Kidney (tissue), 13 donors: ENCODE measurements at regions not wholly inside any gene's neighbourhood (a gene's known extent, or its start where the extent isn't known, plus 50 kb on each side); places are given as distances from the start of the nearest gene placed in this dataset.

Source experiments
- DNase-seq, 5 donors: peaks; one replicate each; pipeline ENCODE4 v3.0.0-alpha.2; 2013 to 2020
- FAIRE-seq: peaks from 2 replicates; lab custom pipeline; 2012; peaks lifted over from hg19 to GRCh38; lab: Jason Lieb, UNC
- H3K27ac ChIP-seq, 2 donors: one replicate each; pipeline ENCODE4 v1.7.0; 2013; ENCODE audit warnings: low read depth in 2 of 2, low read length in 2 of 2, inconsistent platforms in 1 of 2
- H3K27me3 ChIP-seq: one replicate; pipeline ENCODE4 v1.7.1; 2013; ENCODE audit warnings: low read length, inconsistent platforms; ENCODE audit not compliant: control insufficient read depth, insufficient read depth
- H3K36me3 ChIP-seq, 3 donors: one replicate each; pipeline versions ENCODE4 v1.7.0 to v1.7.1; 2013; ENCODE audit warnings: low read length in 3 of 3, control low read depth in 1 of 3, inconsistent platforms in 1 of 3; ENCODE audit not compliant: insufficient read depth in 3 of 3, control insufficient read depth in 2 of 3
- H3K4me1 ChIP-seq, 3 donors: one replicate each; pipeline versions ENCODE4 v1.7.0 to v1.7.1; 2013; ENCODE audit warnings: low read length in 3 of 3, inconsistent platforms in 1 of 3, low read depth in 1 of 3; ENCODE audit not compliant: control insufficient read depth in 2 of 3, insufficient read depth in 2 of 3
- H3K4me3 ChIP-seq, 3 donors: one replicate each; pipeline versions ENCODE4 v1.7.0 to v1.8.1; 2013; ENCODE audit warnings: low read length in 3 of 3, control low read depth in 1 of 3, inconsistent platforms in 1 of 3
- H3K9ac ChIP-seq, 3 donors: one replicate each; pipeline versions ENCODE4 v1.7.0 to v1.7.1; 2013; ENCODE audit warnings: low read length in 3 of 3, control low read depth in 1 of 3, inconsistent platforms in 1 of 3
- H3K9me3 ChIP-seq, 3 donors: one replicate each; pipeline versions ENCODE4 v1.7.0 to v1.7.1; 2013; ENCODE audit warnings: low read length in 3 of 3, control low read depth in 1 of 3, inconsistent platforms in 1 of 3; ENCODE audit not compliant: control insufficient read depth in 2 of 3, insufficient read depth in 1 of 3
- CTCF ChIP-seq: IDR thresholded peaks from 3 replicates; pipeline ENCODE4 v1.5.1; 2012; ENCODE audit warnings: mild to moderate bottlenecking, moderate library complexity, borderline replicate concordance; ENCODE audit not compliant: insufficient read depth; ENCODE audit errors: extremely low read depth
- intact Hi-C: fragments of 100-400 bp; cut with DNase I; formaldehyde crosslinking; loops from one replicate; pipeline ENCODE4 v1.11.1; 2022
- donor health status: control.
- donor health status: control.
- donor health status: control.
- donor health status: control.
- donor health status: control.
- donor health status: DM: yes; HTN: yes; CAD: no.
- donor health status: Normal renal cell carcinoma (clear cell type).

- no peaks in the 10 kb centered on the region for H3K4me1 ChIP-seq
- TF ChIP-seq CTCF: no peak
- no peaks in the 10 kb centered on the region for H3K36me3 ChIP-seq
- H3K9ac ChIP-seq: no peak overlapping the region
- FAIRE-seq (no peak), DNase-seq (no peak)
- no peaks in the 10 kb centered on the region for H3K27me3 ChIP-seq
- intact Hi-C loops: no loop called here
- no peak overlapping the region for H3K4me3 ChIP-seq
- no peak overlapping the region for H3K27ac ChIP-seq
- H3K9me3 ChIP-seq: no peaks in the 10 kb centered on the region
These were observed 91.8 kb upstream of the LANCL2 start for GRCh38 chr7:55273186-55273980.

GRCh38 chr7:55274156-55274555, 91.0 kb upstream of the LANCL2 start:
- TF ChIP-seq CTCF: no peak
- Histone ChIP-seq H3K9ac (no peak overlapping the region), H3K27ac (no peak overlapping the region), H3K27me3 (no peaks in the 10 kb centered on the region), H3K4me1 (no peaks in the 10 kb centered on the region), H3K36me3 (no peaks in the 10 kb centered on the region), H3K9me3 (no peaks in the 10 kb centered on the region), H3K4me3 (no peak overlapping the region)
- DNase-seq (no peak), FAIRE-seq (no peak)
- intact Hi-C loops: no loop called here

- TF ChIP-seq CTCF: no peak
- H3K27me3 ChIP-seq: no peaks in the 10 kb centered on the region
- H3K36me3 ChIP-seq: no peaks in the 10 kb centered on the region
- DNase-seq: no peak
- H3K9ac ChIP-seq: no peak overlapping the region
- H3K9me3 ChIP-seq: no peaks in the 10 kb centered on the region
- intact Hi-C loops: loop anchor here (5.0 kb wide), 1 partner anchor 137 kb away; no protein-coding TSS in a partner anchor
- H3K4me1 ChIP-seq: no peaks in the 10 kb centered on the region
- no peak for FAIRE-seq
- H3K4me3 ChIP-seq: no peak overlapping the region
- no peak overlapping the region for H3K27ac ChIP-seq
These were observed 89.6 kb upstream of the LANCL2 start for GRCh38 chr7:55275291-55276200.
